ENCODE measurements at regions not wholly inside any gene's neighbourhood (a gene's known extent, or its start where the extent isn't known, plus 50 kb on each side); places are given as distances from the start of the nearest gene placed in this dataset.
A peak's percentile ranks its signal among the peaks of the same experiment; 100 is the strongest.

- in situ Hi-C loops (cut with MboI; ENCODE audit: low pct_unique_long_range_greater_than_20kb, low sequenced_read_pairs): no loop called here
- no peak for DNase-seq
Measured at GRCh38 chr10:4080225-4080805, 295.3 kb upstream of the KLF6 start.

GRCh38 chr10:4079803-4080202 is 294.8 kb upstream of the KLF6 start:
- in situ Hi-C loops (cut with MboI; ENCODE audit: low pct_unique_long_range_greater_than_20kb, low sequenced_read_pairs): no loop called here

GRCh38 chr10:4077804-4078203 is 292.8 kb upstream of the KLF6 start:
- in situ Hi-C loops (cut with MboI; ENCODE audit: low pct_unique_long_range_greater_than_20kb, low sequenced_read_pairs): no loop called here
- no peak for DNase-seq

More at GRCh38 chr10:4079803-4080202, 294.8 kb upstream of the KLF6 start:
- DNase-seq: no peak

- in situ Hi-C loops (cut with MboI; ENCODE audit: low pct_unique_long_range_greater_than_20kb, low sequenced_read_pairs): no loop called here
- no peak for DNase-seq
Measured at GRCh38 chr10:4076983-4077382, 292.0 kb upstream of the KLF6 start.

DNA sequence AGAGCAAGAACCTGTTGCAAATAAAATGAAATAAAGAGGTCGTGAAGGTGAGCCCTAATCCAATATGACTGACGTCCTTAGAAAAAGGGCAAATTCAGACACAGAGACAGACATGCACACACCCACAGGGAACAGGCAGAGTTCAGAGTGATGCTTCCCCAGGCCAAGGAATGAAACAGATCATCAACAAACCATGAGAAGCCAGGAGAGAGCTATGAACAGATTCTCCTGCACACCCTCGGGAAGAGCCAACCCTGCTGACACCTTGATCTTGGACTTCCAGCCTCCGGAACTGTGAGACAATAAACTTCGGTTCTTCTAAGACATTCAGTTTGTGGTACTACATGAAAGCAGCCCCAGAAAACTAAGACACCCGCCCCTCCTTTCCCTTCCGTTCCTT is 290.4 kb upstream of the KLF6 start:
- DNase-seq: no peak
- in situ Hi-C loops (cut with MboI; ENCODE audit: low pct_unique_long_range_greater_than_20kb, low sequenced_read_pairs): no loop called here

GRCh38 chr10:4074545-4075407 is 289.8 kb upstream of the KLF6 start:
- DNase-seq: no peak

GRCh38 chr10:4073912-4074311 is 288.9 kb upstream of the KLF6 start:
- in situ Hi-C loops (cut with MboI; ENCODE audit: low pct_unique_long_range_greater_than_20kb, low sequenced_read_pairs): no loop called here
- DNase-seq: no peak

More at GRCh38 chr10:4074545-4075407, 289.8 kb upstream of the KLF6 start:
- in situ Hi-C loops (cut with MboI; ENCODE audit: low pct_unique_long_range_greater_than_20kb, low sequenced_read_pairs): no loop called here

- no peak for DNase-seq
- in situ Hi-C loops (cut with MboI; ENCODE audit: low pct_unique_long_range_greater_than_20kb, low sequenced_read_pairs): no loop called here
Measured at GRCh38 chr10:4070921-4071660, 286.1 kb upstream of the KLF6 start.

DNA sequence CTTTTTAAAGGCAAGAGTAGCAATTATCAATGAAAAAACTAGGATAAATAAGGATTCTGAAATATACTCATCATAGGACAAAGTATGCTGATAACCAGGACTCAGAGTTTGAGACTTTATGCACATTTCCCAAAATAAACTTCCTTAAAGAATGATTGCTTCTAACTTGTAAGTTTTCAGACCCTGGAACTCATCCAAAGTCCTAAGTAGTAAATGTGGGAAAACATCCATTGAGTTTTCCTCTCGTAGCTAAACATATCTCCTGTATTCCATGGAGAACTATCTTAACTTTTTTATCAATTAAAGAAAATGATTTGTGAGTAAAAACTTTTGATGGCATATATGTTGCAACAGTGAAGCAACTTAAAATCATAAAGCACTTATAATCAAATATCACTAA is 285.2 kb upstream of the KLF6 start:
- DNase-seq: no peak
- in situ Hi-C loops (cut with MboI; ENCODE audit: low pct_unique_long_range_greater_than_20kb, low sequenced_read_pairs): no loop called here

DNA sequence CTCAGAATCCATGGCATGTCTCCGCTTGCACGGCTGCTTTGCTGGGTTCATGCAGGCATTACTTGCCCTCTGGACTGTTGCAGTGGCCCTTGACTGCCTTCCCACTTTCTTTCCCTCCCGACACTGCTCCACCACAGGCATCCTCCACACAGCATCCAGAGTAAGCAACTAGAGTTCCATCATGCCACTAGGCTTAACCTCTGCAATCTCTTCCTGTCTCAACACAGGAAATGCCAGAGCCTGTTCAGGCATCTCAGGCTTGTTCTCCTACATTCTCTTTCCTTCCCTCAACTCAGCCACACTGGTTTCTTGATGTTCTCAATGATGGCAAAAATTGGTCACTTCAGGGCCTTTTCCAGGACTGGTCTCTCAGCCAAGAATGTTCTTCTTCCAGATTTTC is 284.5 kb upstream of the KLF6 start:
- DNase-seq: no peak
- in situ Hi-C loops (cut with MboI; ENCODE audit: low pct_unique_long_range_greater_than_20kb, low sequenced_read_pairs): no loop called here

GRCh38 chr10:4068629-4069028 is 283.6 kb upstream of the KLF6 start:
- in situ Hi-C loops (cut with MboI; ENCODE audit: low pct_unique_long_range_greater_than_20kb, low sequenced_read_pairs): no loop called here
- DNase-seq: no peak

DNA sequence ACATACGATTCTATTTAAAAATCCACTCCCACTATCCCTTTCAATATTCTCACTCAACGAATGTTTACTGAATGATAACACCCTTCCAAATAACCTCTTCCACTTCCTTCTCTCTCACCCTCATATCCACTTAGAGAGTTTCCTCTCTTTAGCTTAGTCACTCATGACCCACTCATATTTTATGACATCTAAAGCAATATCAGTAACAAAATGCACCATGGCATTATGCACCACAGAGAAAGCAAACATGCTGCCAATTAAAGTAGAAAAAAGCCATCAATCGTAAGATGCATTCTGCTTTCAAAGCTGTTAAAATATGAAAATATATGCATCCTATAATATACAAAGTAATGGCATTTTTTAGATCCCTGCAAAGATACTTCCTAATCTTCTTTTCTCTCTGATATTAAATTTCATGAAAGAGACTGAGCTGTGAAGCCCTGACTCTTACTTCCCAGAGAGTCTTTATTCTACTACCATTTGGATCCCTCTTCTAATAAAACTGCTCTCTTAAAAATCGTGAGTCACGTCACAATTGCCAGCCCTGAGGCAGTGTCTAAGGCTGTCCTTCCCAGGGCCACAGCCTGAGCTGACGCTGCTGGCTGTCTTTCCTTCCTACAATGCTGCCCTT is 283.0 kb upstream of the KLF6 start:
- DNase-seq: no peak
- in situ Hi-C loops (cut with MboI; ENCODE audit: low pct_unique_long_range_greater_than_20kb, low sequenced_read_pairs): no loop called here

- DNase-seq: peak; percentile 61
Measured at GRCh38 chr10:4067531-4067930, 282.5 kb upstream of the KLF6 start.

DNA sequence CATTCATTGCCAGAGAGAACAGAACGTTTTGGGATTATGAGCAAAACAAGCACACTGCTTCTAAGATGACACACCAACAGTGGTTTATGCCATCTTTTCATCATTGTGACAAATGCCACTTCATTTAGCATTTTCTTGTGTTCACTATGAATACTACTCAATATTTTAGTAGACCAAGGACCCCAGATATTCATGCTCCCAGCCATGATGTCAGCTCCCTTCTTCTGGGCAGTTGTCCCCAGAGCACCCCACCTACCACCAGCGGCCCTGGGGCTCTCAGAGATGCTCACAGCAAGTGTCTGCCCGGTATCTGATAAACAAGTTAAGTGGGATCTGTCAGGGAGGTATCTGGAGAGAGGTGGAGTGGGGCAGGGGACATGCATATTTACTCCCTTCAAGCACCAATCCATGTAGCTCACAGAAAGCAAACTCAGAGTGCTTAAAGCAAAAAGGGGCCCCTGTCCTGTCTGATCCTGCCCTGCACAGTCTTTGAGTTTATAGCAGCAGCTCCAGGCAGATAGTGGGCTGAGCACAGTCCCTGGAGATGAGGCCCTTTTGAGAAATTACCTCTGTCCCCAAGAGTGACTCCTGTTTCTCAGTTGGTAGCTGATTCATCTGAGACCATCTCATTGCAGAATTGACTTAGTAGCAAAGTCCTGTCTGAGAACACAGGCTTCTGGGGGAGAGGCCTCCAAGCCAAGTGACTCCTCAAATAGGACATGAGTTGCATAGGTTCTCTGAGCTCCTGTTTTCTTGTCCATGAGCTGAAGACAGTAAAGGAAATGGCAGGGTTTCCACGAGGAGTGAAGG is 281.8 kb upstream of the KLF6 start:
- in situ Hi-C loops (cut with MboI; ENCODE audit: low pct_unique_long_range_greater_than_20kb, low sequenced_read_pairs): no loop called here
- DNase-seq: no peak

More at GRCh38 chr10:4067531-4067930, 282.5 kb upstream of the KLF6 start:
- in situ Hi-C loops (cut with MboI; ENCODE audit: low pct_unique_long_range_greater_than_20kb, low sequenced_read_pairs): no loop called here

DNA sequence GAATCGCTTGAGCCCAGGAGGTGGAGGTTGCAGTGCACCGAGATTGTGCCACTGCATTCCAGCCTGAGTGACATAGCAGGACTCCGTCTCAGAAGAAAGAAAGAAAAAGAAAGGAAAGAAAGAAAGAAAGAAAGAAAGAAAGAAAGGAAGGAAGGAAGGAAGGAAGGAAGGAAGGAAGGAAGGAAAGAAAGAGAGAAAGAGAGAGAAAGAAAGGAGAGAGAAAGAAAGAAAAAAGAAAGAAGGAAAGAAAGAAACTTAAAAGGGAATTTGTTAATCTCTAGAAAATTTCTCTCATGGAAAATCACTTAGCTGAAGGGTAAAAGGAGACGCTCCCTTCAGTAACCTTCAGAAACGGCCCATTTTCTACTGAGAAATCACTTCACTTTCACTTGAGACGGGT is 279.5 kb upstream of the KLF6 start:
- in situ Hi-C loops (cut with MboI; ENCODE audit: low pct_unique_long_range_greater_than_20kb, low sequenced_read_pairs): no loop called here
- DNase-seq: no peak

DNA sequence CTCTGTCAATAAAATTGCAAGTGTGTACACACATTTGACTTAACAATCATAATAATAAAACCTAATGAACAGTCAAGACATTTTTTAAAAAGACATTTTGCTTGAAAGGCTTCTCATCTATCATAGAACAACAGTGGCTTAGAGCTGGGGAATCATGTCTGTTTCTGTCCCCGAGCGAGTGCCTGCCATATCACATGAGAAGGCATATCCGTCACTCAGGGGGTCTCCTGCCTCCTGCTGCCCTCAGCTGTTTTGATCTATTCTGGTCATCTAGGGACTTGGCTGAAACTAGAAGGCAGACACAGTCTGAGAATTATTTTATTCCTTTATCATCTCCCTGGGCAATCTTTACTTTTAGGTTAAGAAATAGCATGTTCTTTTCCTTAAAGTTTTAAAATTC is 278.7 kb upstream of the KLF6 start:
- no peak for DNase-seq
- in situ Hi-C loops (cut with MboI; ENCODE audit: low pct_unique_long_range_greater_than_20kb, low sequenced_read_pairs): no loop called here

- in situ Hi-C loops (cut with MboI; ENCODE audit: low pct_unique_long_range_greater_than_20kb, low sequenced_read_pairs): no loop called here
- DNase-seq: no peak
Measured at GRCh38 chr10:4062751-4063150, 277.7 kb upstream of the KLF6 start.

GRCh38 chr10:4062072-4062471 is 277.1 kb upstream of the KLF6 start:
- in situ Hi-C loops (cut with MboI; ENCODE audit: low pct_unique_long_range_greater_than_20kb, low sequenced_read_pairs): no loop called here
- no peak for DNase-seq

DNA sequence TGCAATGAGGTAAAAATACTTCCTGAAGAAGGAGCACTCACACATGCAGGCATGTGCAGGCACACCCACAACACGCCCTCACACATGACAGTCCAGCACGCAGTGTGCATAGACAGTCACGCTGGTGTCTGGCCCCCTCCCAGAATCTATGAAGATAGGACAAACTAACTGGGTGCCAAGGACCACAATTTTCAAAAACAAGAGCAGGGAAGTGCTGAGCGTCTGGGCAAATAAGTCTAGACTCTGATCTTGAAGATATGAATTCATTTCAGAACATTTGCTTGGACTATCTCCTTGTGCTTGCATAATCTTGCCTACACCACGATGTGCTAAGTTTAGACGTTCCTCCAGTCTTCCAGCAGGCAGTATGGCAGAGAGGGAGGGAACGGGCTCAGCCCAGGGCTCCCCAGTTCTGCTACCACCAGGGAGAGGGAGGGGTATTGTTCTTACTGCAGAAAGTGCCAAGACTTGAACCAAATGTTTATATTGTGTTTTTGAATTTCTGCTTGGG is 276.5 kb upstream of the KLF6 start:
- no peak for DNase-seq
- in situ Hi-C loops (cut with MboI; ENCODE audit: low pct_unique_long_range_greater_than_20kb, low sequenced_read_pairs): no loop called here

Data from KBM-7 (cell line).